ENCODE measurements at regions not wholly inside any gene's neighbourhood (a gene's known extent, or its start where the extent isn't known, plus 50 kb on each side); places are given as distances from the start of the nearest gene placed in this dataset.

DNA sequence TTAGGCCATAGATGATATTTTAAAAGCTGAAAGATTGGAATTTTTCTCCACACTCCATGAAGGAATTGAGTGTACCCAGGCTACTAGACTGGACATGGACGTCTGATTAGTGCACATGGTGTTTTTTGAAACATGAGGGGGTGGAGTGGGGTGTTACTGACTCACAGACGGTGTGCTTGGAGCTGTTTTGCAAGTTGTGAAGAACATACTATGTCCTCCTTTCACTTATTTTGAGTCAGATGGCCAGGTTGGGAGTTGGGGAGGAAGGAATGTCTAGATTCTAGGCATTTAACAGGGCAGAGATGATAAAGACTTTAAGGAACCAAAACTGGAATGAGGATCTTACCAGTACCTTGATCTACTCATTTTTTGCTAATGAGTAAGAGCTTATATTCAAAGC lies 158.1 kb upstream of the MTNR1B start:
- no peak for DNase-seq

- no peak for DNase-seq
These were observed 156.6 kb upstream of the MTNR1B start for GRCh38 chr11:92812841-92813240.

DNA sequence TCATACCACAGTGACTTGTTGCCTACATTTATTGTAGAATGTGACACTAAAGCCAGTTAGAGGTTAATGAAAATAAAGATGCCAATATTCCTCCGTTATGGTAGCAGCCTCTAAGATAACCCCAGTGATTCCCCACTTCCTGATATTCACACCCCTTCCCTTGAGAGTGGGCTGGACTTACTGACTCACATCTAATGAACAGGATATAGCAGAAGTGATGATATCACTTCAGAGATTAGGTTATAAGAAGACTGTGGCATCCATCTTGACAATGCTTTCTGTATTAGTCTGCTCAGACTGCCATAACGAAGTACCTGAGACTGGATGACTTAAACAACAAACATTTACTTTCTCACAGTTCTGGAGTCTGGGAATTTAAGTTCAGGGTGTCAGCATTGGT lies 149.6 kb upstream of the MTNR1B start:
- no peak for DNase-seq

DNA sequence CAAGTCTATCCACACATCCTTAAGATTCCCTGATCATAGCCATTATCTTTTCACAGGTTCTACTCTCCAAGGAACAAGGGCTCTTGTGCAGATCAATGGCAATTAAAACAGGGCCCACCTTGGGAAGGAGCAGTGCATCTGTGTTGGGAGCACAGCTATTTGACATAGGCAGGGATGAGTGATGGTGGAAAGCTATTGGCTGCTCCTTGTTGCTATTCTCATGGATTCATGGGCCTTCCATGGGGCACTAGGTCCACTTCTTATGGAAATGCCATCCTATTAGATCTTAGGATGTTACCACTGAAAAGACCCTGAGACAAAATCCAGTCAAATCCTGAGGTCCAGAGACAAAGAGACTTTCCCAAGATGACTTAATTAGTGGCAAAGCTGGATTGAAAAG lies 148.6 kb upstream of the MTNR1B start:
- DNase-seq = no peak

DNA sequence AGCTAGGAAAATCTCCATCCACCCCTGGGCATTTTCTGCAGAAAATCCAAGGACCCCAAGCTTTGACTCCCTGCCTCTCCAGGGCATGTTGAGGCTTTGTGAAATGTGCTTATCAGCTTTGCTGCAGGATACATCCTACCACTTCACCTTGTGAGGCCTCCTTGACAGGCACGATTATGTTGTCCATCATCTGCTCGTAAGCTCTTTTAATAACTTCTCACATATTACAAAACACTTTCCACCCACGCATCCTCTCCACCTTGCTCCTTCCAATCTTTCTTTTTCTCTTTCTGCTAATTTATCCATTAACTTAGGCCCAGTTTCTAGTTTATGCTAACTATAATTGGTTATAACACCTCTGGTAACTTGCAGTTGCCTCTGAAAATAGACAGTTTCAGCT lies 147.0 kb upstream of the MTNR1B start:
- no peak for DNase-seq

DNA sequence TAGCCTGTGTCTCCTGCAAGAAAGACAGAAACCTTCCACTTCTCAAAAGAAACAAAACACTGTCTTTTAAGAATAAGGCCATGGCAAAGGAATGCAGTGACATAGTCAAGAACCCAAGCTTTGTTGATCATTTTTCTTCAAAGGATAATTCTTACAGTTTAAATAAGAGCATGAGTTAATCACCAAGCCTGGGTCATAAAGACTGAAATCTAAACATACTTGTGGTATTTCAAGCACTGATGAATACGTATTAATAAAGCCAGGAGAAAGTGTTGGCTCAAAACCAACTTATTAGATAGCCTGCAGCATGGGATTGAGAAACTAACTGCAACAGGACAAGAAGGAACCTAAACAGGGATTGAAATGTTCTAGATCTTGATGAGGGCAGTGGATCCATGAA lies 143.3 kb upstream of the MTNR1B start:
- no peak for DNase-seq

- no peak for DNase-seq
These were observed 142.8 kb upstream of the MTNR1B start for GRCh38 chr11:92826603-92827002.

- no peak for DNase-seq
These were observed 142.3 kb upstream of the MTNR1B start for GRCh38 chr11:92827132-92827531.

DNA sequence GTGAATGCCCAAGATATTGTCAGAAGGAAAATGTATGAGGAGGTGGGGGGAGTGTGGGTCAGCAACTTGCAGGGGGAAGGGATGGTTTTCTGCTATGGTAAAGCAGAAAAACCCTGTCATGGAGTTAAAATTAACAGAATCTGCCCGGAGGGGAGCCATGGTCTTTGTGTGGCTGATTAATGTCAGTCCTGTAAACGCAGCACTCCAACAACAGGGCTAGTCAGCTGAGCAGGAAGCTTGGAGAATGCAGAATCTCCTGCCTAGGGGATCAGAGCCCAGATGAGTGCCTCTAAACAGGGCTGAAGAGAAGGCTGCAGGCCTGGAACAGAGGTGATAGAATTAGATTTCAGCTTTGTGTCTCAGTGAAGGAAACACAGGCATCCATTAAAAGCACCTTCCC lies 140.9 kb upstream of the MTNR1B start:
- DNase-seq = no peak

DNA sequence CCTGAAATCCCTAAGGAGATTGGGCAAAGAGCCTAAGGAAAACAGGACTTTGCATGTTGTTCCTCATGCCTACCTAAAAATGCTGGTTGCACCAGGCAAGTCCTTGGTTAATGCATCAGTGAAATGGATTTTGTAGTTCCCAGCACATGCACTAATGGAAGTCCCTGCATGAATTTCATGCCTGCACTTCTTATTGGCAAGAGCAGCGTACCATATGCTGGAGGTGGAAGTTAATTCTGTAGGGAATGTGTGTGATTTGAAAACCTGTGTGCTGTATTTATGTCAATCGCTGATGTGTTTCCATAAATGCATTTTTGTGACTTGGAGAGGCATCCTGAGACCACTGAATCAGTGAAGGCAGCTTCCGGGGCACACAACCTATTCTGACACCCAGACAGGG lies 140.3 kb upstream of the MTNR1B start:
- no peak for DNase-seq

DNA sequence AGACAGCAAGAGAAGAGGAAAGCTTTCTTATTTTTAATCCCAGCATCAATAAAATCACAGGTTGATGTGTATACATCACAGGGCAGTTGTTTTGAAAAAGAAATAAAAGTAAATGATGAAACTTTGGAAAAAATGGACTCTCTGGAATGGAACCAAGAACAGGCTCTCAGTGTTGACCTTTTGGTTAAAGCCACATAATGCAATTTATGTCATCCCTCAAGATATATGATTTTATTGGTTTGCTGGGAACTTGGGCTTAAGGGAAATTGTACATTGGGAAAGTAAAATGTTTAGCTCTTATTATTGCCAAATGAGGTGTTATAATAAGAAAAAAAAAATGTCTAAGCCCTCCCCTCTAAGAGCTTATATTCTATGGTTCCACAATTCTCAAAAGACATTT lies 139.8 kb upstream of the MTNR1B start:
- no peak for DNase-seq

GRCh38 chr11:92830377-92831155 lies 138.9 kb upstream of the MTNR1B start:
- no peak for DNase-seq

DNA sequence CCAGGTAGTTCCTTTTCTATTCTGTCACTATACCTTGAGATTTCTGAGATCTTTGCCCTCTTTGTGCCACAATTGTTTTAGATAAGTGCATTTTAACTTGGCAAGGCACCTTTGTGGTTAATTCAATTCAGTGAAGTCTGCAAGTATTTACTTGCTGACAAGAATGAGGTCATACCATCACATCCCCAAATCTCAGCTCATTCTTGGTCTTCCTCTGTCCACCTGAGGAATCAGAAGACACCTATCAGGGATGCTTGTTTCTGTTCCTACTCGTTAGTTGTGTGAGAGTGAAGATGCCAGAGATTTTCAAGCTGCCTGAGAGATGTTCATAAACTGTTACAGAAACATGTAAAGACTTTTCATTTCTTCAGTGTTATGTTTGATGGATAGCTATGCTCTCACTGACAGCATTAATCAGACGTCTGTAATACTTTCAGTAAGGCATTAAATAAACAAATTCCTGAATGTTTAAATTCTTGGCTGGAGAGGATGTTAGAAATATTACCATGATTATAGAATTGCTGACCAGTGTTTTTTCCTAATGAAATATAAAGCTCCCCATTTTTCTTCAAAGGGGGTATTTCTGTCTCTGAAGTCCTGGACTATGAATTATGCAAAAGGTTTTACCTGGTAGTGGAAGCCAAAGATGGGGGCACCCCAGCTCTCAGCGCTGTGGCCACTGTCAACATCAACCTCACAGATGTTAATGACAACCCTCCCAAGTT lies 135.0 kb upstream of the MTNR1B start:
- no peak for DNase-seq

- DNase-seq = no peak
These were observed 131.9 kb upstream of the MTNR1B start for GRCh38 chr11:92837595-92837994.

GRCh38 chr11:92838759-92839310 lies 130.6 kb upstream of the MTNR1B start:
- no peak for DNase-seq

DNA sequence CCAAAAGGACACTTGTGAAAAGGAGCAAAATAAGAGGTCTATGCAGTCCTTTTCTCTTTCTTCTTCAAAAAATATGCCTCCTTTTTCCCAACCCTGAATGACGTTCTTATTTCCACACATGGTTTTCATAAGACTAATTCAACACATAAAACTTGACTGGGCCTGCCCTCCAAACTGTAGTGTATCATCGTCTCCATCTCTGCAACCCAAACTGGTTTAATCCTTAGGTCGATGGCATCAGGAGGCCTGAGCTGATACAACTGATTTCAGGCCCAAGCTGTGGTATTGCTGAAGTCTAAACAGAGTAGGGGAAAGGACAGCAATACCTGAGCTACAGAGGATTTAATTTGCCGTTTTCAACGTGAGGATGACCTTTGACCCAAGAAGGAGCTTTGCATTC lies 130.0 kb upstream of the MTNR1B start:
- no peak for DNase-seq

DNA sequence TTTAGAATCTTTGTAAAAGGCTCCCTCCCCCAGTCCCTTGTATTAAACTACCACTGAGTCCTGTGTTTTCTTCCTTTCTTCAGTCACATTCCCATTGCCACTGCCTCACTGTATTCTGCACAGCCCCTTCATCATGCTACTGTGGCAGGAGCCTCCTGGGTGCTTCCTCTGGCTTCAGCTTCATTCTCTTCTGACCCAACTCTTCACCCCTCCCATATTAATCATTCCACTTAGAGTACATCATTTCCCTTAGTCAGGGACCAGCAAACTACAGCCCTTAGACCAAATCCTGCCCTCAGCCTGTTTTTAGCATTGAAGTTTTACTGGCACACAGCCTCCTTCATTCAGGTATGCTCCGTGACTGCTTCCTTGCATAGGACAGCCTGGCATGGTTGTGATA lies 127.7 kb upstream of the MTNR1B start:
- DNase-seq = no peak

DNA sequence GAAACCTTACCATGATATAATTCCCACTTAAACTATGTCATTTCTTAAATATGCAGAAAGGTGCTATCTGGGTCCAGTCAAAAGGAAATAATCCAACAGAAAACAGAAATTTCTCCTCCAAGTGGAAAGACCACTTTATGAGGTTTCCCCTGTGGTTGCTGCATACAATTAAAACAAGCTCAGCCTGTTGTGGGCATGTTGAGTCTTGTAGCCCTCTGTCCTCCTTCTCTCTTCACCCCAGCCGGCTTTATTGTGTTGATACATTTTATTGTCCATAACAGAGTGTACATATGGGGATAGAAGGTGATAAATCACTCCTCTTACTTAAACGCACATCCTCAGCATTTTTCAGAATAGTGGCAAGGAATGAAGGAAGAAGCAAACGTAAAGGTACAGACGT lies 126.0 kb upstream of the MTNR1B start:
- DNase-seq = no peak

DNA sequence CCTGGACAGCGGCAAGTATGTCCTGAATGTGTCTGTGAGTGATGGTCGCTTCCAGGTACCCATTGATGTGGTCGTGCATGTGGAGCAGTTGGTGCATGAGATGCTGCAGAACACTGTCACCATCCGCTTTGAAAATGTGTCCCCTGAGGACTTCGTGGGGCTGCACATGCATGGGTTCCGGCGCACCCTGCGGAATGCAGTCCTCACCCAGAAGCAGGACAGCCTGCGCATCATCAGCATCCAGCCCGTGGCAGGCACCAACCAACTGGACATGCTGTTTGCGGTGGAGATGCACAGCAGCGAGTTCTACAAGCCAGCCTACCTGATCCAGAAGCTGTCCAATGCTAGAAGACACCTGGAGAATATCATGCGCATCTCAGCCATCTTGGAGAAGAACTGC lies 125.3 kb upstream of the MTNR1B start:
- no peak for DNase-seq

DNA sequence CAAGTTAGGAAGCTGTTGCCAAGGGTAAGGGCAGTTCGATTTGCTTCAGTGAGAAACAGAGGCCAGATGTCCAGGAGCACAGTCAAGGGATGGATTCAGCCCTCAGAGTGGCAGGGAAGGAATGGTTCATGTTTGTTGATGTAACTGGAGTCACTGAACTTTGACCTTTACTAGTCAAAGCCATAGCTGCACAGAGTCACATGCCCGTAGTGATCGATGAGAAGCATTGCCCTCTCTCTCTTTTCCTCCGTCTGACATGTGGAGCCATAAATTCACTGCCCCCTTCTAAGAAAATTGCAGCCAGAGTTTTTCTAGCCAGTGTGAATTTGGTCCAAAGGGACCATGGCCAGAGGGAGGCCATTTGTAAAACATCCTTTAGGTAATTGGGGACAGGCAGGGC lies 124.1 kb upstream of the MTNR1B start:
- no peak for DNase-seq

GRCh38 chr11:92845805-92846204 lies 123.6 kb upstream of the MTNR1B start:
- no peak for DNase-seq

GRCh38 chr11:92846491-92847125 lies 122.8 kb upstream of the MTNR1B start:
- no peak for DNase-seq

DNA sequence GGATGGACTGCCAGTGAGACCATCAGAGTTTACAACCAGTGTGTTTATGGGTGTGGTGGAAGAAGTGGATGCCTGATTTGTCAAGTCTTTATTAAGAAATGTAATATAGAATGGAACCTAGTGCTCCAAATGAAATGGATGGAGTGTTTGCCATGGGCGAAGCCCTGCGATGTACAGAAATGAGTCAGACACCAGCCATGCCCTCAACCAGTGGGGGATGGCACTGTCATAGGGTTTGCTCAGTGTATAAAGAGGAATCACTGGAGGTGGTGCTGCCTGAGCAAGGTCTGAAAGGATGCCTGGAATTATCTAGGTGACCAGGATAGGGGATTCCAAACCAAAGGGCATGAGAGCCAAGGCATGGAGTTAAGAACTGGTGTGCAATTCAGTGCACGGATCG lies 120.9 kb upstream of the MTNR1B start:
- no peak for DNase-seq

DNA sequence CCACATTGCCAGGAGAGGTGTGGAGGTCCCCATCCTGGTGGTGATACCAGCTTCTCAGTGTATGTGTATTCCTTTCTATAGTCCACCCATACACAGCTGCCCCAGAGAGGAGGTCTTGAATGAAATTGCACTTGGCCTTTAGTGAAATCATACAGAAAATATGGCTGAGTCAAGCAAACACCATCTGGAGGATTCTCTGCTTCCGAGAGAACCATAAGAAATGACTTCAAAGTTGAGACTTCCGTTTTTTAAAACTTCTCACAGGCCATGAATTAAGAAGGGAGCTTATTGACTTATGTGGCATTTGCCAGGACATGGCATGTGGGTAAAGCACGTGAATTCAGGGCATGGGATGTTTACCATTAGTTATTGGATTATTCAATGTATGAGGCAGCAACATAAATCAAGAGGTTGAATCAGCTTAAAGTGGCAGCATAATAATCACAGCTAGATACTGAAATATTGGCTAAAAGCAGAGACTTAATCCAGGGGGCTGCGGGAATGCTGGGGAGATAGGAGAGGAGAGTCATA lies 119.1 kb upstream of the MTNR1B start:
- DNase-seq = no peak

Data from SW 1271 (cell line).